ENCODE measurements at regions not wholly inside any gene's neighbourhood (a gene's known extent, or its start where the extent isn't known, plus 50 kb on each side); places are given as distances from the start of the nearest gene placed in this dataset.

DNA sequence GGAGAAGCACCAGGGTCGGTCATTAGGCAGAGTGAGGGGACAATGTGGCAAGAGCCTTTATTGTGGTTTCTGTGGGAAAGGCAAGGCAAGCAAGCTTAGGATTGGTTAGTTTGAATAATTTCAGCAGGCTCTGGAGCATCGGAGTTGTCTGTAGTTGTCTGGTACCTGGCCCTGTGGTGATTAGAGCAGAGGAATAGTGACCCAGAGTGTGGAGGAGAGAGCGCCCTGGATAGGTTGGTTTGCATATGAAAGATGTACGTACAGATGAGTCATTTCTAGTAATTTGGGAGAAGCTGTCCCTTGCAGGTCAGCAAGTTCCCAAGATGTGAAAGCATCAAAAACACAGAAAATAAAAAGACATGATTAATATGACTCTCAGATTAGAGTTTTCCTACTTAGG is 383.1 kb upstream of the MEX3C start:
- intact Hi-C loops (cut with micrococcal nuclease; ENCODE audit: unreplicated experiment) = no loop called here
- H3K4me3 Mint-ChIP-seq (ENCODE audit: low read depth, unreplicated experiment) = no peak overlapping the region
- no peaks in the 10 kb centered on the region for H3K36me3 Mint-ChIP-seq (ENCODE audit: insufficient read depth, unreplicated experiment)
- H3K4me1 Mint-ChIP-seq (ENCODE audit: low read depth, unreplicated experiment) = no peaks in the 10 kb centered on the region
- no TSS peak for BruUV-seq (replicated peaks)
- H3K27ac Mint-ChIP-seq (ENCODE audit: unreplicated experiment) = no peak overlapping the region
- no peaks in the 10 kb centered on the region for H3K9me3 Mint-ChIP-seq (ENCODE audit: low read depth, unreplicated experiment)
- CTCF ChIA-PET = no interaction called here
- H3K27me3 Mint-ChIP-seq (ENCODE audit: unreplicated experiment) = peaks cover 38% of the 10 kb centered on the region
- TF ChIP-seq, protein P1, sequence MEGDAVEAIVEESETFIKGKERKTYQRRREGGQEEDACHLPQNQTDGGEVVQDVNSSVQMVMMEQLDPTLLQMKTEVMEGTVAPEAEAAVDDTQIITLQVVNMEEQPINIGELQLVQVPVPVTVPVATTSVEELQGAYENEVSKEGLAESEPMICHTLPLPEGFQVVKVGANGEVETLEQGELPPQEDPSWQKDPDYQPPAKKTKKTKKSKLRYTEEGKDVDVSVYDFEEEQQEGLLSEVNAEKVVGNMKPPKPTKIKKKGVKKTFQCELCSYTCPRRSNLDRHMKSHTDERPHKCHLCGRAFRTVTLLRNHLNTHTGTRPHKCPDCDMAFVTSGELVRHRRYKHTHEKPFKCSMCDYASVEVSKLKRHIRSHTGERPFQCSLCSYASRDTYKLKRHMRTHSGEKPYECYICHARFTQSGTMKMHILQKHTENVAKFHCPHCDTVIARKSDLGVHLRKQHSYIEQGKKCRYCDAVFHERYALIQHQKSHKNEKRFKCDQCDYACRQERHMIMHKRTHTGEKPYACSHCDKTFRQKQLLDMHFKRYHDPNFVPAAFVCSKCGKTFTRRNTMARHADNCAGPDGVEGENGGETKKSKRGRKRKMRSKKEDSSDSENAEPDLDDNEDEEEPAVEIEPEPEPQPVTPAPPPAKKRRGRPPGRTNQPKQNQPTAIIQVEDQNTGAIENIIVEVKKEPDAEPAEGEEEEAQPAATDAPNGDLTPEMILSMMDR (IDR thresholded peaks at IDR 0.05; ENCODE audit: unreplicated experiment) = no peak
- DNase-seq = no peak

DNA sequence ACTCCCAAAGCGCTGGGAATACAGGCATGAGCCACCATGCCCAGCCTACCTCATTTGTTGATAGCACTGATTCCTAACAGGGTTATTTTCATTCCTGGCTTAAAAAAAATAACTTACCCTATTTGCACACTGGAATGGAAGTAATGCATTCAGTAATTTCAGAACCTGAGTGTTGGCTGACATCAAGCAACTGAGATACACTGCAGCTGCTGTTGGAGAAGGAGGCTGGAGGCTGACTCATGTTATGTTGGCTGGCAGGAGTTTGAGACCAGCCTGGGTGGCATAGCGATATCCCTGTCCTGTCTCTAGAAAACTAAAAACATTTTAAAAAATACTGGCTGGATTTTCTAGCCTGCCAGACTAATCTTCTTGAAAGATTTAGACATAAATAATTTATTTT is 385.1 kb upstream of the MEX3C start:
- Mint-ChIP-seq H3K27ac (ENCODE audit: unreplicated experiment) (no peak overlapping the region), H3K27me3 (ENCODE audit: unreplicated experiment) (peaks cover 54% of the 10 kb centered on the region), H3K4me3 (ENCODE audit: low read depth, unreplicated experiment) (no peak overlapping the region), H3K36me3 (ENCODE audit: insufficient read depth, unreplicated experiment) (no peaks in the 10 kb centered on the region), H3K4me1 (ENCODE audit: low read depth, unreplicated experiment) (no peaks in the 10 kb centered on the region), H3K9me3 (ENCODE audit: low read depth, unreplicated experiment) (no peaks in the 10 kb centered on the region)
- no peak for DNase-seq
- no TSS peak for BruUV-seq (replicated peaks)
- CTCF ChIA-PET = no interaction called here
- TF ChIP-seq, protein P1 (IDR thresholded peaks at IDR 0.05; ENCODE audit: unreplicated experiment) = no peak
- intact Hi-C loops (cut with micrococcal nuclease; ENCODE audit: unreplicated experiment) = no loop called here

DNA sequence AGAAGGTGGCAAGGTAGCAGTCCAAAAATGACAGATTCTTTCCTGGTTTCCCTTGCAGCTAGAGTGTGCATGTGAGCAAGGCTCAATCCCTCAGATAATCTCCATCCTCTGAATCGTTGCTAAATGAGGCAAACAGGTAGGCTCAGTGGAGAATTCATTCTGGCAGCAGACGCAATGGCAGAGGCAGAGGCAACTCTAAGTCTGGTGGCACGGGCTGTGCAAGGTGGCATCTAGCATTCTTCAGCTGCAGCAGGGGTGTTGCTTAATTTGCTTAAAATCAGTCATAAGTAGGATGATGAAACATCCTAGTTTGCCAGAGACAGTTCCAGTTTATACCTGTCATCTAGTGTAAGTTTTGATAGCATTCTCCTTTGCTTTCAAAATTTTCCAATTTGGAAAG is 391.1 kb upstream of the MEX3C start:
- CTCF ChIA-PET = no interaction called here
- H3K9me3 Mint-ChIP-seq (ENCODE audit: low read depth, unreplicated experiment) = peaks cover 2% of the 10 kb centered on the region
- DNase-seq = no peak
- no peaks in the 10 kb centered on the region for H3K36me3 Mint-ChIP-seq (ENCODE audit: insufficient read depth, unreplicated experiment)
- TF ChIP-seq, protein P1 (IDR thresholded peaks at IDR 0.05; ENCODE audit: unreplicated experiment) = no peak
- H3K4me3 Mint-ChIP-seq (ENCODE audit: low read depth, unreplicated experiment) = no peak overlapping the region
- no TSS peak for BruUV-seq (replicated peaks)
- no peak overlapping the region for H3K27ac Mint-ChIP-seq (ENCODE audit: unreplicated experiment)
- intact Hi-C loops (cut with micrococcal nuclease; ENCODE audit: unreplicated experiment) = no loop called here
- H3K27me3 Mint-ChIP-seq (ENCODE audit: unreplicated experiment) = peaks cover 51% of the 10 kb centered on the region
- H3K4me1 Mint-ChIP-seq (ENCODE audit: low read depth, unreplicated experiment) = no peaks in the 10 kb centered on the region

DNA sequence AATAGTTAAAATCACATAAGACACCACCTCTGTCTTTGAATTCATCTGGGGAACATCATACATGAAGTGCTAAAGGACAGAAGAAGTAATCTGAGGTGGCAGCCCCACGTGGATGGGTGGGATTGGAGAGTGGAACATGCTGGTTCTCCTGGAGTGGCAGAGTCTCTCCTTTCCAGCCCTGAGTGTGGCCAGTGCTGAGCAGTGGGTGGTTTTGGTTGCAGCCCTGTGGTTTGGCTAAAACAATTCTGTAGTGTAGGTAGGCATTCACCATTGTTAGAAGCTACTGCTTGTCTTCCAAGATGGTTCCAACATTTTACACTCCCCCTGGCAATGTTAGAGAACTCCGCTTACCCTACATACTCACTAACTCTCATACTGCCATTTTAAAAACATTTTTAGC is 396.4 kb upstream of the MEX3C start:
- Mint-ChIP-seq H3K4me3 (ENCODE audit: low read depth, unreplicated experiment) (no peak overlapping the region), H3K27ac (ENCODE audit: unreplicated experiment) (no peak overlapping the region), H3K9me3 (ENCODE audit: low read depth, unreplicated experiment) (peaks cover 13% of the 10 kb centered on the region), H3K36me3 (ENCODE audit: insufficient read depth, unreplicated experiment) (no peaks in the 10 kb centered on the region), H3K4me1 (ENCODE audit: low read depth, unreplicated experiment) (no peaks in the 10 kb centered on the region), H3K27me3 (ENCODE audit: unreplicated experiment) (peaks cover 36% of the 10 kb centered on the region)
- TF ChIP-seq, protein P1 (IDR thresholded peaks at IDR 0.05; ENCODE audit: unreplicated experiment) = no peak
- CTCF ChIA-PET = no interaction called here
- DNase-seq = no peak
- intact Hi-C loops (cut with micrococcal nuclease; ENCODE audit: unreplicated experiment) = no loop called here
- BruUV-seq (replicated peaks) = no TSS peak

DNA sequence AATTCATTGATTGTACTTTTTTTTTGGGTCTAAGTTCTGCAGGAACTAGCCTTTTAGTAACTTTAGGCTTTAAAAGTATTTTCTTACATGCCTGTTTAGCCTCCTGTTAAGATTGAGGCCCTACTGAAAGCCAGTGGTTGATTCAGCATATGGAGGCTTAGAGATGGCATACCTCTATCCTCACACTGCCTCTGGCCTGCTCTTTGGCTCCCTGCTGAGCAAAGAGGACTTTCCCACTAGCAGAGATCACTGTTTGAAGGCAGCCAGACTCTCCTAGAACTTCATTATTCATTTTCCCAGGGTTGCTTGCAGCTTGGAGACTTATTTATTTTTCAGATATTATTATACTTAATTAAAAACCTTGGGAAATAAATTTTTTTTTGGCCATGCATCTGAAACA is 405.6 kb upstream of the MEX3C start:
- Mint-ChIP-seq H3K27me3 (ENCODE audit: unreplicated experiment) (peaks cover 26% of the 10 kb centered on the region), H3K4me1 (ENCODE audit: low read depth, unreplicated experiment) (no peaks in the 10 kb centered on the region), H3K9me3 (ENCODE audit: low read depth, unreplicated experiment) (peaks cover 7% of the 10 kb centered on the region), H3K27ac (ENCODE audit: unreplicated experiment) (no peak overlapping the region), H3K4me3 (ENCODE audit: low read depth, unreplicated experiment) (no peak overlapping the region), H3K36me3 (ENCODE audit: insufficient read depth, unreplicated experiment) (no peaks in the 10 kb centered on the region)
- BruUV-seq (replicated peaks) = no TSS peak
- DNase-seq = no peak
- intact Hi-C loops (cut with micrococcal nuclease; ENCODE audit: unreplicated experiment) = no loop called here
- TF ChIP-seq, protein P1 (IDR thresholded peaks at IDR 0.05; ENCODE audit: unreplicated experiment) = no peak
- CTCF ChIA-PET = no interaction called here

Data from Calu3 (cell line).